Thyroid gland (tissue), 4 donors: ENCODE measurements at regions not wholly inside any gene's neighbourhood (a gene's known extent, or its start where the extent isn't known, plus 50 kb on each side); places are given as distances from the start of the nearest gene placed in this dataset.

ENCODE experiments used
- POLR2A ChIP-seq, 2 donors: fragments of 450-650 bp; IDR thresholded peaks; one replicate each; pipeline ENCODE4 v1.6.1; 2017; ENCODE audit warnings: antibody characterized with exemption in 2 of 2, mild to moderate bottlenecking in 2 of 2, moderate library complexity in 1 of 2
- TF ChIP-seq, protein P1 (sequence below), 6 experiments: fragments of 200-600 bp in 3 of 6; fragments of 450-650 bp in 3 of 6; sonication (generic) in 3 of 6; IDR thresholded peaks; one replicate each; pipeline ENCODE4 v1.5.1; 2016 to 2019; ENCODE audit warnings: antibody characterized with exemption in 6 of 6, mild to moderate bottlenecking in 2 of 6, inconsistent platforms in 1 of 6, moderate library complexity in 1 of 6

DNA sequence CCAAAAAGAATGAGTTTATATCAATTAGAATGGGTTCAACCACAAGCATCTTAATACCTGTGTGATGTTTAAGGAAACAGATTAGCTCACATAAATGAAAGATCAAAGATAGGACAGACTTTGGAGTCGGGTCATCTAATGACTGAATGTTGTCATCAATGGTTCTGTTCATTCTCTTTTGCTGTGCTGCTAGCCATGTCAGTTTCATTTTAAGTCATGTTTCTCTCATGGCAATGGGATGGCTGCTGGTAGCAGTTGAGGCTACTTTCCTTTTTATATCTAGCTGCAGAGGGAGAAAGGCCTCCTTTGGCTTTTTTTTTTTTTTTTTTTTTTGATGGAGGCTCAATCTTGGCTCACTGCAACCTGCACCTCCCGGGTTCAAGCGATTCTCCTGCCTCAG is 86.9 kb upstream of the SPAG17 start:
- TF ChIP-seq, protein P1, sequence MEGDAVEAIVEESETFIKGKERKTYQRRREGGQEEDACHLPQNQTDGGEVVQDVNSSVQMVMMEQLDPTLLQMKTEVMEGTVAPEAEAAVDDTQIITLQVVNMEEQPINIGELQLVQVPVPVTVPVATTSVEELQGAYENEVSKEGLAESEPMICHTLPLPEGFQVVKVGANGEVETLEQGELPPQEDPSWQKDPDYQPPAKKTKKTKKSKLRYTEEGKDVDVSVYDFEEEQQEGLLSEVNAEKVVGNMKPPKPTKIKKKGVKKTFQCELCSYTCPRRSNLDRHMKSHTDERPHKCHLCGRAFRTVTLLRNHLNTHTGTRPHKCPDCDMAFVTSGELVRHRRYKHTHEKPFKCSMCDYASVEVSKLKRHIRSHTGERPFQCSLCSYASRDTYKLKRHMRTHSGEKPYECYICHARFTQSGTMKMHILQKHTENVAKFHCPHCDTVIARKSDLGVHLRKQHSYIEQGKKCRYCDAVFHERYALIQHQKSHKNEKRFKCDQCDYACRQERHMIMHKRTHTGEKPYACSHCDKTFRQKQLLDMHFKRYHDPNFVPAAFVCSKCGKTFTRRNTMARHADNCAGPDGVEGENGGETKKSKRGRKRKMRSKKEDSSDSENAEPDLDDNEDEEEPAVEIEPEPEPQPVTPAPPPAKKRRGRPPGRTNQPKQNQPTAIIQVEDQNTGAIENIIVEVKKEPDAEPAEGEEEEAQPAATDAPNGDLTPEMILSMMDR (IDR thresholded peaks at IDR 0.05), result no peak
- TF ChIP-seq POLR2A (IDR thresholded peaks at IDR 0.05), result no peak
